Right lobe of liver (tissue), 6 donors: ENCODE measurements at regions not wholly inside any gene's neighbourhood (a gene's known extent, or its start where the extent isn't known, plus 50 kb on each side); places are given as distances from the start of the nearest gene placed in this dataset.

Experiments used
- ATAC-seq, 4 donors: fragments of 200-7000 bp; cut with Tn5 transposase; one replicate each; pipeline ENCODE4 v1.9.1; 2020; ENCODE audit warnings: mild to moderate bottlenecking in 4 of 4, moderate library complexity in 4 of 4
- DNase-seq, 3 donors: peaks; one replicate each; pipeline ENCODE4 v3.0.0-alpha.2; 2020
- H3K27ac ChIP-seq, 3 donors: fragments of 200-600 bp; one replicate each; pipeline ENCODE4 v1.8.0; 2022
- H3K27me3 ChIP-seq, 2 donors: fragments of 200-600 bp; one replicate each; pipeline ENCODE4 v1.8.0; 2022
- H3K36me3 ChIP-seq, 4 donors: fragments of 200-600 bp; sonication (generic) in 1 of 4; one replicate each; pipeline versions ENCODE4 v1.5.1 to v1.8.0; 2017 to 2022; ENCODE audit warnings: control low read depth in 1 of 4
- H3K4me1 ChIP-seq, 4 donors: fragments of 200-600 bp; sonication (generic) in 1 of 4; one replicate each; pipeline versions ENCODE4 v1.5.1 to v1.8.0; 2017 to 2022; ENCODE audit warnings: control low read depth in 1 of 4
- H3K4me3 ChIP-seq, 3 donors: fragments of 200-600 bp; one replicate each; pipeline ENCODE4 v1.8.0; 2022
- H3K9me3 ChIP-seq, 4 donors: fragments of 200-600 bp; sonication (generic) in 1 of 4; one replicate each; pipeline versions ENCODE4 v1.5.1 to v1.8.0; 2017 to 2022; ENCODE audit warnings: control low read depth in 1 of 4
- CTCF ChIP-seq, 4 donors: fragments of 200-600 bp in 3 of 4; fragments of 450-650 bp in 1 of 4; IDR thresholded peaks; one replicate each; pipeline versions ENCODE4 v1.5.1 to v1.8.0; 2016 to 2022; ENCODE audit warnings: antibody characterized with exemption in 4 of 4, mild to moderate bottlenecking in 2 of 4
- POLR2A ChIP-seq: fragments of 450-650 bp; IDR thresholded peaks from one replicate; pipeline ENCODE4 v1.6.1; 2017; ENCODE audit warnings: antibody characterized with exemption, mild to moderate bottlenecking
- WGBS: methylation state at CpG from one replicate; pipeline ENCODE4 v1.1.6; 2018; ENCODE audit warnings: low coverage, low lambda C conversion rate; ENCODE audit not compliant: insufficient coverage; ENCODE audit errors: missing lambda C conversion rate; 5-methylcytosine and 5-hydroxymethylcytosine counted together
- intact Hi-C, 2 donors: fragments of 100-400 bp; cut with DNase I; formaldehyde crosslinking; loops; one replicate each; pipeline versions ENCODE4 v1.11.2 to v1.14.1; 2022
- donor health status: DM: no; HTN: yes; CAD: no.
- donor health status: DM: no; HTN: no; CAD: no.
- donor health status: DM: no; HTN: no; CAD: no.
- donor health status: DM: no; HTN: yes; CAD: no.
- donor health status: DM: no; HTN: yes; CAD: no.

DNA sequence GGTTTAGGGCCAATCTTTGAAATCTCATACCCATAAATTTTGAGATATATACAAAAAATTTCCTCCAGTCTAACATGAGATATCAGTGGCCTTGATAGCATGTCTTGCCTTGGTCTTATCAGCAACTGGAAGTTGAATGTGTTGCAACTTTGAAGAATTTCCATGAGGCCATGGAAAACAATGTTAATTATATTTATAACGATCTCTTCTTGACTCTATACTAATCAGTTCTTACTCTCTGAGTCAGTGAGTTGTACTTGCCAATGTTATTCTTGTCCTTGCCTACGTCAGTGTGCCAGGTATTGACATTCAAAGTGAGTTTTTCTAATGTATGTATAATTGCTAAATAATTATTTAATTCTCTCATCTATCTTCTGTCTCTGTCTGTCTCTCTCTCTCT lies 535.1 kb downstream of the KCNA4 start:
- Histone ChIP-seq H3K27me3 (no peaks in the 10 kb centered on the region), H3K27ac (no peak overlapping the region), H3K9me3 (no peaks in the 10 kb centered on the region), H3K4me3 (no peak overlapping the region), H3K36me3 (no peaks in the 10 kb centered on the region), H3K4me1 (no peaks in the 10 kb centered on the region)
- no peak for TF ChIP-seq POLR2A
- no peak for DNase-seq
- 28% methylated on average over 2 of the region's 2 CpGs for WGBS
- intact Hi-C loops = no loop called here
- ATAC-seq = no peak

DNA sequence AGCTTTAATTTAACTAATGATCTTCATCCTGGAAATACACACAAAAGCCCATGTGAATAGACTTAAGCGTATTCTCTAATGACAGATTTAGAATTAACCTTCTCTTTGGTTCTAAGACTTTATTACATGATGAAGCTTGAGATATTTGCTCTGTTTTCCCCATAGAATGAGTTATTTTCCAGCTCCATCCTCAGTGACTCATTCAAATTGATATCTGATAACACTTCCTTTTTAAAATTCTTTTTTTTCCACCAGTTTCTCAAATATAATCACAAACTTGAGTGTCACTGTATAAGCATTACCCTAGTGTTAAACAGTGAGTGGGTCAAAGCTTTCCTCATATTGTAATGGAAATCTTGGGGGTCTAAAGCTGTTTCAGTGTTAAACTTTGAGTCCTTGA lies 535.8 kb downstream of the KCNA4 start:
- ATAC-seq = no peak
- no peak overlapping the region for H3K4me3 ChIP-seq
- intact Hi-C loops = no loop called here
- H3K4me1 ChIP-seq = no peaks in the 10 kb centered on the region
- no peaks in the 10 kb centered on the region for H3K27me3 ChIP-seq
- 33% methylated on average over 1 of the region's 1 CpG for WGBS
- H3K27ac ChIP-seq = no peak overlapping the region
- DNase-seq = no peak
- TF ChIP-seq CTCF (IDR thresholded peaks at IDR 0.05) (no peak), POLR2A (no peak)
- no peaks in the 10 kb centered on the region for H3K9me3 ChIP-seq
- no peaks in the 10 kb centered on the region for H3K36me3 ChIP-seq

DNA sequence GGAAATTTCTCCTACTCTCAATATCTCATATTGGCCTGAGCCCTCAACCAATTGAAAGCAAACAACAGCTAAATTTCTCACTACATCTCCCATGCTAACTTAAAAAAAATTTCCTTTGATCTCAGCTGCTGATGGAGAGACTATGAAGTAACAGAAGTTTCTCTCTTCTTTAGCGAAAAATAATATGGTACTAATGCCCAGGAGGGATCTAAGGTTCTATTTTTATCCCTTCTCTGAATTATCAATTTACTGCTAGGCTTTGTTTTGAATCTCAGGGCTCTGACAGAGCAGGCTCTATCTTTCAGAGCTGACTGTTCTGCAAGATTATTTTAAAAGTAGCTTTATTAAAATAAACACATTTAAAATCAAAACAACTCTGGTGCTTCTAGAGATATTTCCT lies 558.6 kb downstream of the KCNA4 start:
- TF ChIP-seq CTCF (IDR thresholded peaks at IDR 0.05) = no peak
- no peak for TF ChIP-seq POLR2A
- H3K27me3 ChIP-seq = no peaks in the 10 kb centered on the region
- intact Hi-C loops = no loop called here
- H3K4me3 ChIP-seq = no peak overlapping the region
- H3K9me3 ChIP-seq = no peaks in the 10 kb centered on the region
- no peak for DNase-seq
- no peak overlapping the region for H3K27ac ChIP-seq
- no peak for ATAC-seq
- H3K36me3 ChIP-seq = no peaks in the 10 kb centered on the region
- WGBS = 43% methylated on average over 1 of the region's 1 CpG
- H3K4me1 ChIP-seq = no peaks in the 10 kb centered on the region

DNA sequence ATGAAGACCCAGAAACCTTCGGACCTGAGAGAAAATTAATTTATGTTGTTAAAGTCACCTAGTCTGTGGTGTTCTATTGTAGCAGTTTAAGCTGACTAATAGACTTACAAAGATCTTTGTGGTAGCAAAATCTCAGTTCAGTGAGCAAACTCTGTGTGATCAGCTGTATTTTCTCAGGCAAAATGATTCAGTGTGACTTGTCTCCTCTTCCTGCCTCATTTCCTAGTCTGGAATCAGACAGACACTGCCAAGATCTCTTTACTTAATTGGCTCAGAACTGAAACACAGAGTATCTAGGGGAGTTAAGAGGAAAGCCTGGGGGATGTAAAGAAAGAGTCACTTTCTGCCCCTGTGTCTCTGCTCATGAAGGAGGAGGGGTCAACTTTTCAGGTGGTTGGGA lies 564.7 kb downstream of the KCNA4 start:
- TF ChIP-seq CTCF (IDR thresholded peaks at IDR 0.05) = no peak
- TF ChIP-seq POLR2A = no peak
- Histone ChIP-seq H3K9me3 (no peaks in the 10 kb centered on the region), H3K4me1 (no peaks in the 10 kb centered on the region), H3K4me3 (no peak overlapping the region), H3K27me3 (no peaks in the 10 kb centered on the region), H3K36me3 (no peaks in the 10 kb centered on the region), H3K27ac (no peak overlapping the region)
- intact Hi-C loops = no loop called here
- 44% methylated on average over 1 of the region's 1 CpG for WGBS
- no peak for ATAC-seq
- DNase-seq = no peak

GRCh38 chr11:29449281-29450074 lies 567.4 kb downstream of the KCNA4 start:
- DNase-seq = no peak
- H3K27me3 ChIP-seq = no peaks in the 10 kb centered on the region
- H3K9me3 ChIP-seq = no peaks in the 10 kb centered on the region
- intact Hi-C loops = no loop called here
- no peak for ATAC-seq
- no peak overlapping the region for H3K4me3 ChIP-seq
- WGBS = 64% methylated on average over 2 of the region's 2 CpGs
- no peaks in the 10 kb centered on the region for H3K4me1 ChIP-seq
- no peak overlapping the region for H3K27ac ChIP-seq
- H3K36me3 ChIP-seq = no peaks in the 10 kb centered on the region
- TF ChIP-seq CTCF (IDR thresholded peaks at IDR 0.05) = no peak
- no peak for TF ChIP-seq POLR2A
